ENCODE measurements at regions not wholly inside any gene's neighbourhood (a gene's known extent, or its start where the extent isn't known, plus 50 kb on each side); places are given as distances from the start of the nearest gene placed in this dataset.

- TF ChIP-seq CTCF (IDR thresholded peaks at IDR 0.05) (no peak), ZFX (IDR thresholded peaks at IDR 0.05; ENCODE audit: borderline replicate concordance) (no peak)
- H3K27ac ChIP-seq: no peak overlapping the region
These were observed 729.0 kb downstream of the EPHA4 start for GRCh38 chr2:220842901-220843665.

DNA sequence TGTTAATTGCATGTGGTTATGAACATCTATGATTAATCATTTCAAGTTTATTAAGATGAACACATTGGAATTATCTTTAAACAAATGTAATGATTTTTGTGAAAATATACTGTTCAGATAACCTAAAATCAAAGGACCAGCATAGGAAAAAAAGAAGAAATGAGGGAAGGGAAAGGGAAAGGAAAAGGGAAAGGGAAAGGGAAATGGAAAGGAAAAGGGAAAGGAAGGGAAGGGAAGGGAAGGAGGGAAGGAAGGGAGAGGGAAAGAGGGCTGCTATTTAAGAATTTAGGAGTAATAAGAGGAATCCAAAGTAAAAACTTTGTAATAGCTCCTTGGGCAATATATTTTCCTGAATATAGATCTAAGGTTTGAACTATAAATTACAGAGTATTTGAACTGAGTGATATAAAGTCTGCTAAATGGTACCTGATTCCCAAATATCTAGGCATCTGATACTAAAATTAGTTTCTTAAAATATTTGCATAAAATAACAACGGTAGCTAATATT is 726.3 kb downstream of the EPHA4 start:
- TF ChIP-seq CTCF (IDR thresholded peaks at IDR 0.05) (no peak), ZFX (IDR thresholded peaks at IDR 0.05; ENCODE audit: borderline replicate concordance) (no peak)
- H3K27ac ChIP-seq: no peak overlapping the region

DNA sequence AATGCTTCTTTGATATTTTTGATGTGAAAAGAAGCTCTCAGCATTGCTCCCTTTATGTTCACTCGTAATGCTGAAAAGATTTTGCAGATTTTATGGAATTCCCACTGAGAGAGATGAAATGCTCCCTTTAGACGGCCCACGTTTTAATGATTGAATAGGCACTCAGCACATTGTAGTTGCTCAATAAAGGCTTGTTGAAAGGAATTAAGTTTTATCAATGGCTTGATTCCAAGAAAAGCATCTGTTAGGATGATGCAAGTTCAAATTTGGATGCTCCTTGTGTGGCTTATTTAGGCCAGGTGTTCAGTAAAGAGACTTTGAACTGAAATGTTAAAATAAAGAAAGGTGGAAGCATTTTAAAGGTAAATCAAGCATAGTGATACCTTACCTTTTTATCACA is 725.1 kb downstream of the EPHA4 start:
- TF ChIP-seq CTCF (IDR thresholded peaks at IDR 0.05) (no peak), ZFX (IDR thresholded peaks at IDR 0.05; ENCODE audit: borderline replicate concordance) (no peak)
- H3K27ac ChIP-seq: no peak overlapping the region

- no peak overlapping the region for H3K27ac ChIP-seq
- TF ChIP-seq ZFX (IDR thresholded peaks at IDR 0.05; ENCODE audit: borderline replicate concordance) (no peak), CTCF (IDR thresholded peaks at IDR 0.05) (no peak)
These were observed 724.5 kb downstream of the EPHA4 start for GRCh38 chr2:220847589-220847988.

- TF ChIP-seq CTCF (IDR thresholded peaks at IDR 0.05) (no peak), ZFX (IDR thresholded peaks at IDR 0.05; ENCODE audit: borderline replicate concordance) (no peak)
- H3K27ac ChIP-seq: no peak overlapping the region
These were observed 722.7 kb downstream of the EPHA4 start for GRCh38 chr2:220849433-220849832.

- TF ChIP-seq CTCF (IDR thresholded peaks at IDR 0.05): no peak
- TF ChIP-seq ZFX (IDR thresholded peaks at IDR 0.05; ENCODE audit: borderline replicate concordance): no peak
- no peak overlapping the region for H3K27ac ChIP-seq
These were observed 722.0 kb downstream of the EPHA4 start for GRCh38 chr2:220850116-220850515.

GRCh38 chr2:220855296-220855695 is 716.8 kb downstream of the EPHA4 start:
- H3K27ac ChIP-seq: no peak overlapping the region
- TF ChIP-seq CTCF (IDR thresholded peaks at IDR 0.05) (no peak), ZFX (IDR thresholded peaks at IDR 0.05; ENCODE audit: borderline replicate concordance) (no peak)

Data from 22Rv1 (cell line).